ENCODE measurements at regions not wholly inside any gene's neighbourhood (a gene's known extent, or its start where the extent isn't known, plus 50 kb on each side); places are given as distances from the start of the nearest gene placed in this dataset.
"Not testable (repeated sequence)": the region's sequence is repeated elsewhere in the genome, so short reads cannot be mapped to it uniquely, and the experiment has no call there.

DNA sequence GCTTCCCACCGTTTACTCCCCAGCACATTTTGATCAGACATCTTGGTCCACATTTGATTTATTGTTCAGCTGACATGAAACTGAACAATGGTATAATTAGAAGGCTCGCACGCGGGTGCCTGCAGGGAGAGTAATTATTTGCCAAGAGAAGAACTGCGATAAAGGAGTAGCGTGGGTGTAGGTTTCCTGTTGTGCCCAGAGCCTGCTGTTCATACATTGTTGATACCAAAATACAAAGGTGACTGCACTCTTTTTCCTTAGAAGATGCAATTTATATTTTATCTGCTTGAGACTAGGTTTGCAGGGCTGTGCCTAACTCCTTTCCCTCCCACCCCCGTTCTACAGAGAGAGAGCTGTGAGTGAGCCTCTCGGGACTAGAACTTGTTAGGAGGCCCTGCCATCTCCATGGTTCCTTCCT, 241.8 kb upstream of the MSX2 start:
- no peak for DNase-seq (ENCODE audit: low read depth in 2 of 2)

DNA sequence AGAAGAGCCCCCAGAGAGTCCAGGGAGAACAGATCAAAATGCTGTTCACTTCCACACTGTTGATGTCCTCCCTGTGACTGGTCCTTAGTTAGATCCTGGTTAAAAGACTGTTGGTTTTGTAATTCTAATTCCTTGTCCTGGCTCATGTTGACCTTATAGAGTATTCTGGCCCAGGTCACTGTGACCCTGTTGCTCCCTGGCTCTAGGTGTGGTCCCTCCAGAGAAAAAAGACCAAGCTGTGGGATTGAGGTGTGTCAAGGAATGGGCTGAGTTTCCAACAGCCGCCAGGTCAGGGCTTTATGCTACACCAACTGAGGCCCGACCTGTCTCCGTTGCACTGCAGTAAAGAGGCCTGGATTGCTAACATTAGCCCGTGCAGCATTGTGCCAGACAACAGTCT, 241.0 kb upstream of the MSX2 start:
- no peak for DNase-seq (ENCODE audit: low read depth in 2 of 2)

- no peak for DNase-seq (ENCODE audit: low read depth in 2 of 2)
These were observed 235.2 kb upstream of the MSX2 start for GRCh38 chr5:174489215-174489614.

DNA sequence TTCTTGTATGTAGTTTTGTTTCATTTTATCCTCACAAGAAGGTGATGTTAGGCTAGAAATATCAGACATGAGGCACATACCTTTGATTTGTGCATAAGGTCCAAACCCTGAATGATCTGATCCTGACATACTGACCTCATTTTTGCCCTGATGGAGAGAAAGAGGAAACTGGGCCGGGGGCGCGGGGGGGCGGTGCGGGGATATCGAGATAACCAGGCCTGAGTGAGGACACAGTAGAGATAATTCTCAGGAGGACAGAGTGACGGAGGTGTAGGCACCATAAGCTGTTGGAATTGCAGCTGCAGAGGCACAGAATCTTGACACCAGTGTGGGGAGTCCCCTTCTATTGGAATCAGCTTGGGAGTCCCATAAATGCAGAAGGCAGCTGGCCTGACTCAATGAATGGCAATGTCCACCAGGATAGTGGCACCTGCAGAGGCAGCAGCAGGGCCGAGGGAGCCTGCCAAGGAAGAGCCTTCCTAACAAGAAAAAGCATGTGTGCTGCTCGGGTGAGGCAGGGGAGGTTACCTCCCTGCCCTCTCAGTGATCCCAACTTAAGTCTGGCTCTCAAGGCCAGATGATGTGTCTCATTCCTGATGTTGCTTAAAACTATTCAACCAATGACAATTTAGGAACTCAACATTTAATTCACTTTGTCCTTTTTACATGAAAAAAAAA, 234.3 kb upstream of the MSX2 start:
- DNase-seq (ENCODE audit: low read depth in 2 of 2), result no peak

- no peak for DNase-seq (ENCODE audit: low read depth in 2 of 2)
These were observed 233.7 kb upstream of the MSX2 start for GRCh38 chr5:174490728-174491127.

GRCh38 chr5:174491265-174491664, 233.1 kb upstream of the MSX2 start:
- DNase-seq (ENCODE audit: low read depth in 2 of 2), result no peak

DNA sequence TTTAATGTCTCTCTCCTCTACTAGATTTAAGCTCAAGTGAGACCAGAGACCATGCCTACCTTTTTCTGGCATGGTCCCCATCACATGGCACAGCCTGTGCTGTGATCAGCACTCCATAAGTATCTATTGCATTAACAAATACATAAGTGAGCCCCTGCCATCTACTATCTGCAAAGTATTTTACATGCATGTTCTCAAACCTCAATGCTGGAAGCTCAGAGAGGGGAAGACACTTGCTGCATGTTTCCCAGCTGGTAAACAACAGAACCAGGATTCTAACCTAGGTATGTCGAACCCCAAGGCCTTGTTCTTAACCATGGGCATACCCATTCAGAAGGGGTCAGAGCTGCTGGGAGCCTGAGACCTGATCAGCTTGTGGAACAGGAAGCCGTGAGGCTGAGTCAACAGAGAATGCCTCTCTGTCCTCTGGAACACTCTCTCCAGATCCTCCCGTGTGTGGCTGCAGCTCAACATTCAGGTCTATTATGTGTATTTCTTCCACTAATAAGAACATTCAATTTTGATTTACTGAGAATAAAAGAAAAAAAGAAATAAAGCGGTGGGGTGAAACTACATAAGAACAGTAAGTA, 232.5 kb upstream of the MSX2 start:
- no peak for DNase-seq (ENCODE audit: low read depth in 2 of 2)

DNA sequence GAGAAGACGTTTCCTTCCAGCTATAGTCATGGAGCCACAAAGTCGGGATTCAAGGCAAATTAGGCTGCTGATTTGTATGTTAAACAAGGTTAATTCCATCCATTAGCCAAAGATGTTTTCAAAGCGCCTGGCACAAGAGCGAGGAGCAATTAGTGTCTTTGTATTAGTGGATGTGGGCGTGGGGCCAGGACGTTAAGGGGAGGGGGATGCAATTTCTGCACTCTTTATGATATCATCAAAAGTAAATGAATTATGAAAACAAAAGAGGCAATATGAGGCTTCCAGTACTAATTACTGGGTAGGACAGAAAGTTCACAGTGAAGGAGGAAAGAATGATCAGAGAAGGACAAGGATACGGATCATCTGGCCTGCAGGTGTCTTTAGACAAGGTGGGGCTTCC, 230.9 kb upstream of the MSX2 start:
- DNase-seq (ENCODE audit: low read depth in 2 of 2), result no peak

GRCh38 chr5:174497939-174498338, 226.4 kb upstream of the MSX2 start:
- DNase-seq (ENCODE audit: low read depth in 2 of 2), result not testable (repeated sequence)

GRCh38 chr5:174498575-174498974, 225.8 kb upstream of the MSX2 start:
- DNase-seq (ENCODE audit: low read depth in 2 of 2), result not testable (repeated sequence)

- no peak for DNase-seq (ENCODE audit: low read depth in 2 of 2)
These were observed 223.7 kb upstream of the MSX2 start for GRCh38 chr5:174500636-174501035.

GRCh38 chr5:174501461-174502069, 222.8 kb upstream of the MSX2 start:
- DNase-seq (ENCODE audit: low read depth in 2 of 2), result peak in 1 of 2 donors; percentile 40

DNA sequence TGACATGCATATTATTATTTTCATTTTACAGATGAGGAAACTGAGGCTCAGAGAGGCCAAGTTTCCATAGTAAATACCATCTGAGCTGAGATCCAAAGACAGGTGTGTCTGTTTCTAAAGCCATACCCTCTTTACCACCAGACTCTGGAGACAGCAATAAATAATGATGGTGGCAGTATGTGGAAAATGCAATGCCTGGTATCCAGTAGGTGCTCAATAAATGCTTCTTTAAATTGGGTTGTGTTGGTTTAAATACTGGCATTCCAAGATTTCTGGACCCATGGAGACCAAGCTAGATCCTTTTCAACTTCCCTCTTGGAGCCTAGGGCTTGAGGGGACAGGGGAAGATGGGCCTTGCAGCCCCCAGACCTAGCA, 221.3 kb upstream of the MSX2 start:
- no peak for DNase-seq (ENCODE audit: low read depth in 2 of 2)

DNA sequence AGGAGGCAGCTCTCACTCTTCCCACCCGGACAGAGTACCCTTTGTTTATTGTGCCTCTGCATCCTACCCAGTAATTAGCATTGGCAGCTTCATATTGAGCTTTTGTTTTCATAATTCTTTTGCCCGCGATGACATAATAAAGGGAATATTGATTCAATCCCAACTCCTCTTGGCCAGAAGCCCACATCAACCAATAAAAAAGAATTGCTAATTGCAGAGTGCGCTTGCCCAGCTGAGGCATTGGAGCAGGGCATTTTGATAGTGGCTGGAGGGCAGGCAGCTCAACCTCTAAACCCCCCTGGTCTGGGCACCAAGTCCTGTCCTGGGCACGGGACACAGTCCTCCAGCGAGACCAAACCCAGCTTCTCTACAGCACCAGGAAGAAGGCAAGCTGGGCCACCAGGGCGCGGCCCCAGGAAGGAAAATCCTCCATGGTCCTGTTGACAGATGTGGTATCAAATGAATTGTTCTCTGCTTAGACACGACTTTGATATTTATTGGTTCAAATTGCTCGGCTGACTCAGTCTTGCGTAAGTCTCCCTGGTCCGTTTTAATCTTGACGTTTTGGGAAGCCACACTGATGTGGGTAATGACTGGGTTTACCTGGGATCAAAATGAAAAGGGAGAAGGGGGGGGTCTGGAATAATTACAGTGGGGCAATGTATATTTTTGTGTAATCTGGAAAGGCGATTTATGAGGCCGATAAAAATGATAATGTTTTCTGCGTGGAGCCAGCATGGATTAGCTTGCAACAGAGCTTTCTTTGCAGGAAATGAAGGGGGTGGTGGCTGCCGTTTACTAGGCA, 220.7 kb upstream of the MSX2 start:
- peak in 1 of 2 donors; percentile 42 for DNase-seq (ENCODE audit: low read depth in 2 of 2)

DNA sequence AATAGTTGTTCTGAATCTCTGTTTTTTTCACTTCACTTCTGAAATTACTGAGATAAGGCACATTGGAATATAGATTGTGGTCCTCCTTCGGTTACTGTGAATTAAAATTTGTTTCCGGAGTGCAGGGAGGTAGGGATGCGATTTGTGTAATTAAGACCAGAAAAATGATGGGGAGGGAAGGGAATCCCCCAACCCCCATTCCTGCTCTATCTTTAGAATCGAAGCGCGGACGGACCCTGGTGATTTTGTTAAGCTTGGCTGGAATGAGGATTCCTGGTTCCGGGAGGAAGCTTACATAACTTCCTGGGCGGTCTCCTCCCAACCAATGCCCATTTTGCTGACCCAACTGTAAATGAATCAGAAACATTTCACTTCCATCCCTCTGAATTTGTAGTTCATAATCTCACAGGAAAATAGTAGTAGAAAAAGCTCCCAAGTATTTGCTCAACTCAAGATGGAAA, 220.1 kb upstream of the MSX2 start:
- DNase-seq (ENCODE audit: low read depth in 2 of 2), result no peak

DNA sequence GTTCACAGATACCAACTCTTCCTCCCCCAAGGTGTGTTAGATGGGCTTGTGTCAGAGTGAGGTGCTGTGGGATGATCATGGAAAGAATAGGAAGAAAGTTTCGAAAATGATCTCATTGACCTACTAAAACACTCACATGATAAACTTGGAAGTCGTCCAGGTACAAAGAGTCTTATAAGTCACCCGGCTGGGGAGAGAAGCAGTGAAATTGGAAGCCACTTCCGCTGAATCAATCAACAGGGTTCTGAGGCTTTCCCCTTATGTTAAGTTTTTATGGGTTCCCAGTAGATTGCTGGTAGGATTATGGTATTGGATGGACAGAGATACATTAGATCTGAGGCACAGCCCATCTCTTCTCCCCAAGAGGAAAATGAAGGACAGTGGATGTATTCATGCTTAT, 218.8 kb upstream of the MSX2 start:
- DNase-seq (ENCODE audit: low read depth in 2 of 2), result no peak

GRCh38 chr5:174510782-174511453, 213.5 kb upstream of the MSX2 start:
- not testable (repeated sequence) for DNase-seq (ENCODE audit: low read depth in 2 of 2)

GRCh38 chr5:174511714-174512253, 212.6 kb upstream of the MSX2 start:
- DNase-seq (ENCODE audit: low read depth in 2 of 2), result no peak

- no peak for DNase-seq (ENCODE audit: low read depth in 2 of 2)
These were observed 210.1 kb upstream of the MSX2 start for GRCh38 chr5:174514325-174514724.

DNA sequence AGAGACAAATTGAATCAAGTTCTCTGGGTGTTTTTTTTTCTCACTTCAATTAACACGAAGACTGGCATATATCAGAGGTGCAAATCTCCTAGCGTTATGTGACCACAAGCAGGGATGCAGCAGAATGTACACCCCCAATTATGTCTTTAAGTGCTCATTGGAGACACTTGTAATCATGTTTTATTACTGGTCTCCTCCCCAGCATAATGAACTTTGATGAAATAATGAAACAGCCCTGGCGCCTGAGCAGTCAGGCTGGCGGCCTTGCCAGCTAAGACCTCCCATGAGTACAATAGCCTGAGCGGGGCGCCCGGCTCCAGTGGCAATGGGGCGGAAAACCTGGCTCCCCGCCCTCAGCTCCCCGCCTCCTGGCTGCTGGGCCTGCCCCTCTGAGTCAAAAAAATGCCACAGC, 209.4 kb upstream of the MSX2 start:
- DNase-seq (ENCODE audit: low read depth in 2 of 2), result no peak

DNA sequence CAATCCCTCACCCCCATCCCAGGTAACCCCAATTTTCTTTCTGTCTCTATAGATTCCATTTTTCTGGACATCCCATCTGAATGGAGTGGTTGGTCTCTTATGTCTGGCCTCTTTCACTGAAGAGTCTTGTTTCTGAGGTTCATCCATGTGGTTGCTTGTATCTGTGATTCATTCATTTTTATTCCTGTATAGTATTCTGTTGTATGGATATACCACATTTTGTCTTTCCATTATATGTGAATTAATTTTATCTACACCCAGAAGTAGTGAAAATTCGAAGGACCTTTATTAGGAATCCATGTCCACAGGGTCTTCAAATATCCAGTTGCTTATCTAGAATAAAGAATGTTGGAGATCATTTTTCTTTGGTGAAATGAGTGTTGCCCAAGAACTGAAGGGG, 207.6 kb upstream of the MSX2 start:
- DNase-seq (ENCODE audit: low read depth in 2 of 2), result no peak
